Natural killer cell (primary cell): ENCODE measurements at regions not wholly inside any gene's neighbourhood (a gene's known extent, or its start where the extent isn't known, plus 50 kb on each side); places are given as distances from the start of the nearest gene placed in this dataset.

ENCODE experiments used
- ATAC-seq, 3 donors: fragments of 150-1000 bp in 2 of 3; fragments of 200-7000 bp in 1 of 3; cut with Tn5 transposase; 1 replicate in 1 of 3; 2 replicates in 2 of 3; pipeline ENCODE4 v1.10.0; 2021; ENCODE audit warnings: mild to moderate bottlenecking in 2 of 3, moderate library complexity in 2 of 3
- DNase-seq, 2 donors: peaks; one replicate each; pipeline versions ENCODE4 v3.0.0 to v3.0.0-alpha.2; 2013 to 2021; ENCODE audit warnings: mixed read lengths in 1 of 2
- H3K27ac ChIP-seq: one replicate; pipeline ENCODE4 v1.5.1; 2013; ENCODE audit warnings: mild to moderate bottlenecking, low read length
- H3K27me3 ChIP-seq: one replicate; pipeline ENCODE4 v1.6.1; 2013; ENCODE audit warnings: low read length; ENCODE audit not compliant: control insufficient read depth, insufficient read depth
- H3K36me3 ChIP-seq: one replicate; pipeline ENCODE4 v1.6.1; 2013; ENCODE audit warnings: low read length; ENCODE audit not compliant: control insufficient read depth, insufficient read depth
- H3K4me1 ChIP-seq: one replicate; pipeline ENCODE4 v1.6.1; 2013; ENCODE audit warnings: low read length; ENCODE audit not compliant: control insufficient read depth, insufficient read depth
- H3K4me3 ChIP-seq: one replicate; pipeline ENCODE4 v1.5.1; 2013; ENCODE audit warnings: low read length
- H3K9me3 ChIP-seq: one replicate; pipeline ENCODE4 v1.6.1; 2013; ENCODE audit warnings: low read length; ENCODE audit not compliant: control insufficient read depth, insufficient read depth
- H3K27ac Mint-ChIP-seq, 2 donors: one replicate each; pipeline ENCODE4 v1.8.0; 2022; ENCODE audit warnings: mild to moderate bottlenecking in 2 of 2, mixed read lengths in 2 of 2, moderate library complexity in 1 of 2
- H3K27me3 Mint-ChIP-seq, 2 donors: one replicate each; pipeline ENCODE4 v1.8.0; 2022; ENCODE audit warnings: low read depth in 2 of 2, mixed read lengths in 2 of 2
- H3K36me3 Mint-ChIP-seq: one replicate; pipeline ENCODE4 v1.8.0; 2022; ENCODE audit warnings: mixed read lengths
- H3K4me1 Mint-ChIP-seq, 2 donors: one replicate each; pipeline ENCODE4 v1.8.0; 2022; ENCODE audit warnings: mixed read lengths in 2 of 2
- H3K4me3 Mint-ChIP-seq: one replicate; pipeline ENCODE4 v1.8.0; 2022; ENCODE audit warnings: mild to moderate bottlenecking, moderate library complexity, mixed read lengths
- H3K9me3 Mint-ChIP-seq, 2 donors: one replicate each; pipeline ENCODE4 v1.8.0; 2022; ENCODE audit warnings: mixed read lengths in 2 of 2
- WGBS: methylation state at CpG from one replicate; pipeline ENCODE4 v1.1.7; 2013; ENCODE audit warnings: missing lambda C conversion rate; ENCODE audit not compliant: insufficient coverage; 5-methylcytosine and 5-hydroxymethylcytosine counted together
- intact Hi-C: fragments of 100-400 bp; cut with micrococcal nuclease; formaldehyde crosslinking; loops from one replicate; pipeline ENCODE4 v1.14.2; 2022
- TF ChIP-seq, protein P1 (sequence below): fragments of 200-600 bp; IDR thresholded peaks from one replicate; pipeline ENCODE4 v1.8.0; 2022; ENCODE audit warnings: antibody characterized with exemption

DNA sequence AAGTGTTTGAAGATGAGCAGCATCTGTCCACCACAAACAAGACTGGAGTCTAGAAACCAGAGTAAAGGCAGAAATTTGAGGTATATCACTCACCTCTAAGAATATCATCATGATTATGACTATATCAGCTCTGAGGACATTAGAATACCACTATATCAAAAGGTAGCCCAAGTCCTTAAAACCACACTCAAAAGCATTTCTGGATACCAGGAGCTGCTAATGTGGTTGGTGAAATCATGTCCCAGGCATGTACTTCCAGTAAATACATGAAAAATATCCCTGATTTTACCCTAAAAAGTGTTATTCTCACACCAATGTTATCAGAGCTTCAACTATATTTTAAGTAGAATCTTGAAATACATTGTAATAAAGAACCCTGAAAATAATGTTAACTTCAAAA, 136.3 kb upstream of the SMAD1 start:
- no peaks in the 10 kb centered on the region for H3K27me3 ChIP-seq
- ATAC-seq (no peak), DNase-seq (no peak)
- Mint-ChIP-seq H3K4me1 (no peaks in the 10 kb centered on the region), H3K36me3 (no peaks in the 10 kb centered on the region), H3K4me3 (no peak overlapping the region), H3K27ac (no peak overlapping the region), H3K27me3 (peaks cover 0 to 9% of the 10 kb centered on the region in 2 donors), H3K9me3 (no peaks in the 10 kb centered on the region)
- H3K36me3 ChIP-seq: no peaks in the 10 kb centered on the region
- TF ChIP-seq, protein P1, sequence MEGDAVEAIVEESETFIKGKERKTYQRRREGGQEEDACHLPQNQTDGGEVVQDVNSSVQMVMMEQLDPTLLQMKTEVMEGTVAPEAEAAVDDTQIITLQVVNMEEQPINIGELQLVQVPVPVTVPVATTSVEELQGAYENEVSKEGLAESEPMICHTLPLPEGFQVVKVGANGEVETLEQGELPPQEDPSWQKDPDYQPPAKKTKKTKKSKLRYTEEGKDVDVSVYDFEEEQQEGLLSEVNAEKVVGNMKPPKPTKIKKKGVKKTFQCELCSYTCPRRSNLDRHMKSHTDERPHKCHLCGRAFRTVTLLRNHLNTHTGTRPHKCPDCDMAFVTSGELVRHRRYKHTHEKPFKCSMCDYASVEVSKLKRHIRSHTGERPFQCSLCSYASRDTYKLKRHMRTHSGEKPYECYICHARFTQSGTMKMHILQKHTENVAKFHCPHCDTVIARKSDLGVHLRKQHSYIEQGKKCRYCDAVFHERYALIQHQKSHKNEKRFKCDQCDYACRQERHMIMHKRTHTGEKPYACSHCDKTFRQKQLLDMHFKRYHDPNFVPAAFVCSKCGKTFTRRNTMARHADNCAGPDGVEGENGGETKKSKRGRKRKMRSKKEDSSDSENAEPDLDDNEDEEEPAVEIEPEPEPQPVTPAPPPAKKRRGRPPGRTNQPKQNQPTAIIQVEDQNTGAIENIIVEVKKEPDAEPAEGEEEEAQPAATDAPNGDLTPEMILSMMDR: no peak
- H3K27ac ChIP-seq: no peak overlapping the region
- H3K9me3 ChIP-seq: no peaks in the 10 kb centered on the region
- H3K4me1 ChIP-seq: no peaks in the 10 kb centered on the region
- intact Hi-C loops: no loop called here
- H3K4me3 ChIP-seq: no peak overlapping the region

DNA sequence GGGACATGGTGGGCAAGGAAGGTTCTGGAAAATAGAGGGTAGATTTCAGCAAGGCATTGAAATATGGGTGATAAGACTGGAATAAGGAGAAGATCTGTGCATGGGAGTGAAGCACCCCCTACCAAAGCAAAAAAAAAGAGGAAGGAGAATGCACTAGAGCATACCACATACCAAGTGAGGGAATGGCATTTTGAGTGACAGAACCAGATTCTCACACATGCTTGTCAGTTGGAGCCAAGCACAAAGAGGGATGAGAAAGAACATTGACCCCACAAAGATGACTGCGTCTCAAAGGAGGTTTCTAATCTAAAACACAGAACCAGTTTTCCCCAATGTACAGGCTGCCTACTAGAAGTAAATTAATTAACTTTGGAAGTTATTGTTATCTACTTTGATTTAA, 140.3 kb upstream of the SMAD1 start:
- no peak overlapping the region for H3K27ac ChIP-seq
- no peaks in the 10 kb centered on the region for H3K9me3 Mint-ChIP-seq
- ATAC-seq (no peak), DNase-seq (no peak)
- H3K27me3 ChIP-seq: no peaks in the 10 kb centered on the region
- H3K36me3 Mint-ChIP-seq: no peaks in the 10 kb centered on the region
- no peaks in the 10 kb centered on the region for H3K4me1 ChIP-seq
- H3K36me3 ChIP-seq: no peaks in the 10 kb centered on the region
- H3K4me3 ChIP-seq: no peak overlapping the region
- intact Hi-C loops: no loop called here
- no peaks in the 10 kb centered on the region for H3K9me3 ChIP-seq
- no CpG with 5 or more reads among the region's 1 CpG for WGBS
- no peak overlapping the region for H3K4me3 Mint-ChIP-seq
- TF ChIP-seq, protein P1: no peak
- H3K4me1 Mint-ChIP-seq: no peaks in the 10 kb centered on the region
- H3K27me3 Mint-ChIP-seq: peaks cover 0 to 4% of the 10 kb centered on the region in 2 donors
- no peak overlapping the region for H3K27ac Mint-ChIP-seq

DNA sequence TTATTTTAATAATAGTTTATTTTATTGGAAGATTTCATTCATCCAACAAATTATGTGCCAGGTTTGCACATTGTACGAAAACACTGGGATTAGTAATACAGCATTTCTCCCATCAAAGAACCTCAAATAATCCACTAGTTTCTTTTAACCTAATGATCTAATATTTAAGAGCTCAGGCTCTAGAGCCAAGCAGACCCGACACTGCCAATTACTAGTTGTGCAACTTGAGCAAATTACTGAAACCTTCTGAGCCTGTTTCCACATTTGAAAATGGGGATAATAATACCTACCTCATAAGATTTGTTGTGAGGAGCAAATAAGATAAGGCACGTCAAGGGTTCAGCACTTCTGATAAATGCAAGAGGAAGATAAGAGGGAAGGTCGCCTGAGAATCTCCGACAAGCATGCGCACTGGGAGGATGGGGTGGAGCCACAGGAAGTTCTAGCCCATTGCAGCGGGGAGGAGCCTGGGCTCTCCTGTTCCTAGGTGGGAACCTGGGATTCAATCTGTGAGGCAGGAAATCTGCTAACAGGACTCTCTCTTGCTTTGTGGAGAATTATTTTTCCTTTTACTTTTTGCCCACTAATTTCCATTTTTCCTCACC, 141.5 kb upstream of the SMAD1 start:
- Mint-ChIP-seq H3K4me1 (no peaks in the 10 kb centered on the region), H3K27ac (no peak overlapping the region), H3K4me3 (no peak overlapping the region), H3K36me3 (no peaks in the 10 kb centered on the region), H3K9me3 (no peaks in the 10 kb centered on the region), H3K27me3 (peaks cover 0 to 4% of the 10 kb centered on the region in 2 donors)
- no peak for ATAC-seq
- Histone ChIP-seq H3K27me3 (no peaks in the 10 kb centered on the region), H3K27ac (no peak overlapping the region), H3K36me3 (no peaks in the 10 kb centered on the region), H3K4me3 (no peak overlapping the region), H3K4me1 (no peaks in the 10 kb centered on the region), H3K9me3 (no peaks in the 10 kb centered on the region)
- DNase-seq: no peak
- WGBS: 93% methylated on average over 6 of the region's 7 CpGs
- intact Hi-C loops: no loop called here
- TF ChIP-seq, protein P1: no peak

DNA sequence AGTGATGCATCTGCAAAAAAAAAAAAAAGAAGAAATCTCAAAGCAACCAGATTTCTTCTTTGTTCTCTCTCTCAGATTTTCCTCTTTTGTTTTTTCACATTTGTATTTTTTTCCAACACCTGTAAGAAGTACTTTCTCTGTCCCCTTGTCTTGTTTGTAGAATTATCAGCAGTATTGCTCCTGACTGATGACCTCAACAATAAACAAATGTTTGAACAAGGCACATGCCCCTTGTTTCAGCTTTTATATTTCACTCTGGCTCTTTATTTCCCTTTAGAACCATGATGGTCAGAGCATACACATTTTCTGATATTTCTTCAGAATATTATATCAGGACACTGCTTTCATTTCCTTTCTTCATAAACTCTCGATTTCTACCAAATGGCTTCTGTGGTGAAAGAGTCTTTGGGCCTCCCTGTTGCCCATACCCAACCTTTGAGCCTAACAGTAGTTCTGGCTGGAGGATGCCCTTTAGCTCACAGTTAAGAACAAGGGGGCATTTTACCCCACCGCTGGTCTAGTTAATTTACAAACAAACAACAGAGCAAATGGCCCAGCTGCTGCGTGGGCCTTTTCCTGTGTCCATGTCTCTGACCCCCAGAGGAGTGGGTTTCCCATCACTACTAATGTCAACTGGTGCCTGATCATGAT, 142.5 kb upstream of the SMAD1 start:
- H3K4me3 Mint-ChIP-seq: no peak overlapping the region
- TF ChIP-seq, protein P1: no peak
- Histone ChIP-seq H3K36me3 (no peaks in the 10 kb centered on the region), H3K9me3 (no peaks in the 10 kb centered on the region), H3K27me3 (no peaks in the 10 kb centered on the region), H3K4me1 (no peaks in the 10 kb centered on the region), H3K27ac (no peak overlapping the region), H3K4me3 (no peak overlapping the region)
- DNase-seq: no peak
- no peak for ATAC-seq
- H3K27me3 Mint-ChIP-seq: peaks cover 0 to 4% of the 10 kb centered on the region in 2 donors
- no peak overlapping the region for H3K27ac Mint-ChIP-seq
- intact Hi-C loops: no loop called here
- no peaks in the 10 kb centered on the region for H3K9me3 Mint-ChIP-seq
- no peaks in the 10 kb centered on the region for H3K4me1 Mint-ChIP-seq
- H3K36me3 Mint-ChIP-seq: no peaks in the 10 kb centered on the region
- 86% methylated on average over 3 of the region's 3 CpGs for WGBS
